Smooth muscle cell (in vitro differentiated cells): ENCODE measurements at regions not wholly inside any gene's neighbourhood (a gene's known extent, or its start where the extent isn't known, plus 50 kb on each side); places are given as distances from the start of the nearest gene placed in this dataset.

ENCODE experiments used
- DNase-seq: peaks from one replicate; lab custom pipeline; 2025; ENCODE audit not compliant: unreplicated experiment; lab: John Stamatoyannopoulos, UW
- H2AFZ ChIP-seq: fragments of 200-600 bp; sonication (generic); 2 replicates; pipeline ENCODE4 v1.6.0; 2016; ENCODE audit warnings: antibody characterized with exemption, low read depth, mild to moderate bottlenecking
- H3F3A ChIP-seq: fragments of 200-600 bp; sonication (generic); 2 replicates; pipeline ENCODE4 v1.6.0; 2017; ENCODE audit warnings: antibody characterized with exemption, low read depth
- H3K27ac ChIP-seq: fragments of 200-600 bp; sonication (generic); 2 replicates; pipeline ENCODE4 v1.5.1; 2016; ENCODE audit warnings: low read depth, mild to moderate bottlenecking
- H3K27me3 ChIP-seq: fragments of 200-600 bp; sonication (generic); 2 replicates; pipeline ENCODE4 v1.6.1; 2016; ENCODE audit warnings: low read depth, mild to moderate bottlenecking
- H3K36me3 ChIP-seq: fragments of 200-600 bp; sonication (generic); 2 replicates; pipeline ENCODE4 v1.5.1; 2016; ENCODE audit warnings: low read depth
- H3K4me1 ChIP-seq: fragments of 200-600 bp; sonication (generic); 2 replicates; pipeline ENCODE4 v1.5.1; 2016; ENCODE audit warnings: low read depth
- H3K4me2 ChIP-seq: fragments of 200-600 bp; sonication (generic); 2 replicates; pipeline ENCODE4 v1.6.0; 2016; ENCODE audit warnings: mild to moderate bottlenecking
- H3K4me3 ChIP-seq: fragments of 200-600 bp; sonication (generic); 2 replicates; pipeline ENCODE4 v1.5.1; 2016; ENCODE audit warnings: mild to moderate bottlenecking
- H3K79me2 ChIP-seq: fragments of 200-600 bp; sonication (generic); 2 replicates; pipeline ENCODE4 v1.6.0; 2016; ENCODE audit warnings: low read depth, mild to moderate bottlenecking
- H3K9ac ChIP-seq: fragments of 200-600 bp; sonication (generic); 2 replicates; pipeline ENCODE4 v1.6.0; 2016; ENCODE audit warnings: low read depth
- H3K9me3 ChIP-seq: fragments of 200-600 bp; sonication (generic); replicated peaks from 2 replicates; pipeline ENCODE4 v1.5.1; 2016; ENCODE audit warnings: low read depth
- H4K20me1 ChIP-seq: fragments of 200-600 bp; sonication (generic); 2 replicates; pipeline ENCODE4 v1.6.0; 2016; ENCODE audit warnings: low read depth
- WGBS: methylation state at CpG from one replicate; pipeline ENCODE4 v1.1.7; 2016; ENCODE audit warnings: low lambda C conversion rate; 5-methylcytosine and 5-hydroxymethylcytosine counted together
- TF ChIP-seq, protein P1 (sequence below): fragments of 200-600 bp; sonication (generic); IDR thresholded peaks from 2 replicates; pipeline ENCODE4 v1.5.1; 2017; ENCODE audit warnings: borderline replicate concordance, mild to moderate bottlenecking, antibody characterized with exemption; ENCODE audit not compliant: insufficient read depth, poor library complexity, severe bottlenecking

DNA sequence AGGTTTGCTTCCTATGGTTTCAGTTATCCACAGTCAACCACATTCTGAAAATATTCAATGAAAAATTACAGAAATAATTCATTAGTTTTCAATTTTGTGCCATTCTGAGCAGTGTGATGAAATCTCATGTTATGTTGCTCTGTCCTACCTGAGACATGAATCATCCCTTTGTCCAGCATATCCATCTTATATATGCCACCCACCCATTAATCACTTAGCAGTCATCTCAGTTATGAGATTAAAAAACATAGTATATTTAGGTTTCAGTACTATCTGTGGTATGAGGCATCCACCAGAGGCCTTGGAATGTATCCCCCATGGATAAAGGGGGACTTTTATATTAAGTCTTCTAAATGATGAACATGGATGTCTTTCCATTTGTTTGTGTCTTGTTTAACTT, 64.7 kb upstream of the PROK2 start:
- H3F3A ChIP-seq, result no peaks in the 10 kb centered on the region
- H2AFZ ChIP-seq, result no peak overlapping the region
- no peaks in the 10 kb centered on the region for H3K9me3 ChIP-seq
- H3K4me3 ChIP-seq, result no peak overlapping the region
- H3K4me2 ChIP-seq, result no peak overlapping the region
- H3K4me1 ChIP-seq, result no peaks in the 10 kb centered on the region
- H4K20me1 ChIP-seq, result no peaks in the 10 kb centered on the region
- H3K79me2 ChIP-seq, result no peaks in the 10 kb centered on the region
- H3K27me3 ChIP-seq, result peaks cover 38% of the 10 kb centered on the region
- DNase-seq, result no peak
- H3K9ac ChIP-seq, result no peak overlapping the region
- TF ChIP-seq, protein P1, sequence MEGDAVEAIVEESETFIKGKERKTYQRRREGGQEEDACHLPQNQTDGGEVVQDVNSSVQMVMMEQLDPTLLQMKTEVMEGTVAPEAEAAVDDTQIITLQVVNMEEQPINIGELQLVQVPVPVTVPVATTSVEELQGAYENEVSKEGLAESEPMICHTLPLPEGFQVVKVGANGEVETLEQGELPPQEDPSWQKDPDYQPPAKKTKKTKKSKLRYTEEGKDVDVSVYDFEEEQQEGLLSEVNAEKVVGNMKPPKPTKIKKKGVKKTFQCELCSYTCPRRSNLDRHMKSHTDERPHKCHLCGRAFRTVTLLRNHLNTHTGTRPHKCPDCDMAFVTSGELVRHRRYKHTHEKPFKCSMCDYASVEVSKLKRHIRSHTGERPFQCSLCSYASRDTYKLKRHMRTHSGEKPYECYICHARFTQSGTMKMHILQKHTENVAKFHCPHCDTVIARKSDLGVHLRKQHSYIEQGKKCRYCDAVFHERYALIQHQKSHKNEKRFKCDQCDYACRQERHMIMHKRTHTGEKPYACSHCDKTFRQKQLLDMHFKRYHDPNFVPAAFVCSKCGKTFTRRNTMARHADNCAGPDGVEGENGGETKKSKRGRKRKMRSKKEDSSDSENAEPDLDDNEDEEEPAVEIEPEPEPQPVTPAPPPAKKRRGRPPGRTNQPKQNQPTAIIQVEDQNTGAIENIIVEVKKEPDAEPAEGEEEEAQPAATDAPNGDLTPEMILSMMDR, result no peak
- no peak overlapping the region for H3K27ac ChIP-seq
- H3K36me3 ChIP-seq, result no peaks in the 10 kb centered on the region

DNA sequence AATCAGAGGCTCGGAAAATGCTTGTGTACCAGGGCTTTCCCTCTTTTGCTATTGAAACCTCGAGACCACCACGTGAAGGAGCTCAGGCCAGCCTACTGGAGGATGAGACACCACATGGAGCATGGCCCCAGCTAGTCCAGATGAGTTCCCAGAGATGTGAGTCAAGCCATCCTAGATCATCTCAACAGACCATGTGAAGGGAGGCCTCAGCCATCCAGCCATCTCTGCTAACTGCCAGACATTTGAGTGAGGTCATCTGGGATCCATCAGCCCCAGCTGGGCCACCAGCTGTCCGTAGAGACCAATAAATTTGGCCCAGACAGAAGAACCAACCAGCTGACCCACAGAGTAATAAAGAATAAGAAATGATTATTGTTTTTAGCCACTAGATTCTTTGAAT, 62.8 kb upstream of the PROK2 start:
- H3F3A ChIP-seq, result no peaks in the 10 kb centered on the region
- H2AFZ ChIP-seq, result no peak overlapping the region
- no peak overlapping the region for H3K4me3 ChIP-seq
- no peak overlapping the region for H3K9ac ChIP-seq
- no peak for DNase-seq
- no peaks in the 10 kb centered on the region for H3K9me3 ChIP-seq
- H3K4me1 ChIP-seq, result no peaks in the 10 kb centered on the region
- H3K4me2 ChIP-seq, result no peak overlapping the region
- H4K20me1 ChIP-seq, result no peaks in the 10 kb centered on the region
- peaks cover 46% of the 10 kb centered on the region for H3K27me3 ChIP-seq
- TF ChIP-seq, protein P1, result no peak
- no peak overlapping the region for H3K27ac ChIP-seq
- H3K79me2 ChIP-seq, result no peaks in the 10 kb centered on the region
- WGBS, result 72% methylated on average over 4 of the region's 4 CpGs
- H3K36me3 ChIP-seq, result no peaks in the 10 kb centered on the region

DNA sequence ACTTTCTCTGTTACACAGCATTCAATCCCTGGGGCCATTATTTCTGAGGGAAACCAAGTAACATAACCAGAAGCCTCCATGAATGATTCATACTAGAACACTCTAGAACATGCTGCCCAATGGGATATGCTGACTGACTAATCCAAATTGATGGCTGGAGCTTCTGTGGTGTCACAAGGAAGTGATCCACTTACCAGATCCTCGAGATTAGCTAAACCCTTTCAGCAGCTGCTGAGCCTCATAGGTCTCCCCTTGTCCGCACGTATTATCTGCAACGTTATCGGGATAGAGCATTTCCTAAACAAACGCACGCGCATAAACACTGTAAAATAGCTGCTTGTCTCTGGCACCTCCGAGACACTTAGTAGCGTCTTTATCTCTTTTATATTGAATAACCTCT, 61.2 kb upstream of the PROK2 start:
- TF ChIP-seq, protein P1, result no peak
- no peak for DNase-seq
- Histone ChIP-seq H3K4me1 (no peaks in the 10 kb centered on the region), H3K36me3 (no peaks in the 10 kb centered on the region), H3K27ac (no peak overlapping the region), H3K4me2 (peak overlapping the region; percentile 68), H3F3A (no peaks in the 10 kb centered on the region), H3K4me3 (no peak overlapping the region), H4K20me1 (no peaks in the 10 kb centered on the region), H3K9ac (no peak overlapping the region), H2AFZ (no peak overlapping the region), H3K9me3 (no peaks in the 10 kb centered on the region), H3K27me3 (peaks cover 34% of the 10 kb centered on the region), H3K79me2 (no peaks in the 10 kb centered on the region)
- 24% methylated on average over 10 of the region's 10 CpGs for WGBS

DNA sequence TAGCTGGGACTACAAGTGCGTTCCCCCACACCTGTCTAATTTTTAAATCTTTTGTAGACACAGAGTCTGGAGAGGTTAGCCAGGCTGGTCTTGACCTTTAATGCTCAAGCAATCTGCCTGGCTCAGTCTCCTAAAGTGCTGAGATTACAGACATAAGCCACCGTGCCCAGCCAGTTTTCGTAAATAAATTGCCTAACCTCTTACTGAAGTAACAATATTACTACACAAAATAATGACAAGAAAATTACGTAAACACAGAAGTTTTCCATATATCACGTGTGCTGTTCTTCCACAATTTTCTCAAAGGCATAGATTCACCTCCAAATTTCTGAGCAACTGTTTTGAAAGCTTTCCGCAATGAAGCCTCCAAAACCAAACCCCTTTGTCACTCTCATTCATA, 58.1 kb upstream of the PROK2 start:
- H3K4me2 ChIP-seq, result no peak overlapping the region
- no peak overlapping the region for H2AFZ ChIP-seq
- TF ChIP-seq, protein P1, result no peak
- no peaks in the 10 kb centered on the region for H3K79me2 ChIP-seq
- 90% methylated on average over 6 of the region's 6 CpGs for WGBS
- peaks cover 36% of the 10 kb centered on the region for H3K27me3 ChIP-seq
- no peak overlapping the region for H3K9ac ChIP-seq
- H3F3A ChIP-seq, result no peaks in the 10 kb centered on the region
- no peak overlapping the region for H3K4me3 ChIP-seq
- no peak overlapping the region for H3K27ac ChIP-seq
- no peaks in the 10 kb centered on the region for H3K9me3 ChIP-seq
- H4K20me1 ChIP-seq, result no peaks in the 10 kb centered on the region
- H3K36me3 ChIP-seq, result no peaks in the 10 kb centered on the region
- no peak for DNase-seq
- H3K4me1 ChIP-seq, result no peaks in the 10 kb centered on the region
